SKM-1 treated with dmso at 0.1 percent for 144 hours (cell line): ENCODE measurements at regions not wholly inside any gene's neighbourhood (a gene's known extent, or its start where the extent isn't known, plus 50 kb on each side); places are given as distances from the start of the nearest gene placed in this dataset.
A peak's percentile ranks its signal among the peaks of the same experiment; 100 is the strongest.
"Not testable (repeated sequence)": the region's sequence is repeated elsewhere in the genome, so short reads cannot be mapped to it uniquely, and the experiment has no call there.

ENCODE experiments used
- DNase-seq: peaks from one replicate; lab custom pipeline; 2025; ENCODE audit not compliant: unreplicated experiment; lab: John Stamatoyannopoulos, UW

DNA sequence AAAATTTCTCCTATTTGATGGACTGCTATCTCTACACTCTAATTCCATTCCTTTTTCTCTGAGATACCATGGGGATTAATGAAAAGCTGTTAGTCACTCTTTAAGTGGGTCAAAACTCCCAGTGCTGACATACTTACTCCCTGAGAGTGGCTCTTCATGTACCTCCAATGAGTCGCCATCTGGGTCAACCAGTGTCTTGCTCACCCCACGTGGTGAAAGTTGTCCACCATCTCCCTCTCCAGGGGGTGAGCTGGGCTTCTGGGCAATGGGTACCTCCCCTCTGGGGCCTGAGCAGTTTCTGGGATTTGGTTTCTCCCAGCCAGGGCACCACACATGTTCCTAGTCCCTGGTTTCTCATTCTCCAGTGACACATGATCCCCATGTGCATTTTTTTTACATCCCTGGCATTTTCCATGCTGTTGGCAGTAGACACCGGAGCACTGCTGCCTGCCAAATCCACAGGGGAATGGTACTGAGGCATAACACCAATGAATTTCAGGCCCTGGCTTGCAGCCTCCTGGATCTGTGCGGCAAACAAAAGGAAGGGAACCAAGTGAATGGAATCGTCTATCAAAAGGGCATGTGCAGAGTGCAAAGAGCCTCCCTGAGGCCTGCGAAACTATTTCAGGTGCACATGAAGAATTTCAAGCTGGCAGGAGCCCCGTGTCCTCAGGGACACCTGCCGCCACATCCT, 817.9 kb upstream of the AMELY start:
- no peak for DNase-seq

DNA sequence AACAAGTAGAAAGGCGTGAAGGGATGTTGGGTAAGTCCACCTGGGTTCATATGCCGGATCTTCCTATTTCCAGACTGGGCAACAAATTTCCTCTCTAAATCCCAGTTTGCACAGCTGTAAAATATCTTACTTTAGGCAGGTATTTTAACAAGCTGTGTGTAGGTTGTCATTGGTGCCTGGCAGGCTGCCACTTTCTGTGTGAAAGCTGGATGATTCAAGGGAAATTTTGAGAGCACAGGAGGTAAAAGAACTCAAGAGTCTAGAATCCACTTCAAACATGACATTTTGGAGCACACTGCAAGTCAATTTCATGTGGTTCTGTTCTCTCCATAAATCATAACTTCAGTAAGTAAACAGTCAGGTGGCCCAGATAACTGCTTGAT, 817.4 kb upstream of the AMELY start:
- no peak for DNase-seq

DNA sequence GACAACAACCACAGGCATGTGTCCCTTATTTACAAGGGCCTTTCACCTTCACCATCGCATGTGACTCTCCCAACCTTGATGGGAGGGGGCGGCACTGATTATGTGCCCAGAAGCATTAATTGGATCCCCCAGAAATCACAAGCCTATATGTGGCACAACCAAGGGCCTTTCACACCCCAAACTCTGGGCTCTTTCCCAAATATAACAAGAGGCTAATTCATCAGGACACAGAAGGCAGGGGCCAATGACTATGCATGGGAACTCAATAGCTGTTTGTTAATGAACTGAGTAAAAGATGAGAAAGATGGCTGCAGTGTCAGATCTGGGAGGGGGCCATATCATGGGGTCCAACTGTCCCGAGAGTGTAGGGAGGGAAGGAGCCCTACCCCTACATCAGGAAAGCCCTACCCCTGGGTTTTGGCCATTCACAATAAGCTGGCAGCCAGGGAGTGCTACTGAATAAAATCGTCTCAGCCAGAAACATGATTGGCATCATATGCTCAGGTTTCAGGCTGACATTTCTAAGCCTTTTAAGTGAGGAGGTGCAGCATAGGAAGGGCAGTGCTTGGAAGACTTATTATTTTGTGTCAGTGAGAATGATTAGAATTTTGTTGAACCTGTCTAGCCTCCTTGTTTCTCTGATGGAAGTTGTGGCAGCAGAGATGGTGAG, 814.4 kb upstream of the AMELY start:
- no peak for DNase-seq

DNA sequence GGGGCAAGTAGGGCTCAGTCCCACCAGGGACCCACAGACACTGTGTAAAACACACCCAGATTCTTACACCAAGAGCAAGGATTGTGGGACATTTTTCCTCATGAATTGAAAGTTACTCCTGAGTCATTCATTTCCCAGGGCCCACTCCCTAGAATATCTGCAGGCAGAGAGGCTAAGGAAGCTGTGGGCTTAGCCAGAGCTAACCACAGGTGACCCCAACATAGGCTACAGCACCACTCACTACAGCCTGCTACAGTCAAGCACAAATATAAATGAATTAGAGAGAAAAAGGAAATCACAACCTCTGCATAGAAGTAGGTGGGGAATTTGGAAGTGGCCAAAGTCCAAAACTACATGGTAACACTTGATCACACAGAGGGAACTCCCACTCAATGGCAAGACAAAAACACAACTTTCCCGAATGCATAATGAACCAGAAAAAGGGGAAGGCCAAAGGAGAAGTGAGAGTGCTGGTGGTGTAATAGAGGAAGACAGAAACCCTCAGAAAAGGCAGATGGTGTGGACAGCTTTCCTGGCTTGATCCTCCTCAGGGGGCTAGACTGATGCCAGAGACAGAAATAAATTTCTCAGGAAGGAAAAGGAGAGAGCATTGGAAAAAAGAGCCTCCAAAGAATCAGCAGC, 812.6 kb upstream of the AMELY start:
- peak; percentile 71 for DNase-seq

DNA sequence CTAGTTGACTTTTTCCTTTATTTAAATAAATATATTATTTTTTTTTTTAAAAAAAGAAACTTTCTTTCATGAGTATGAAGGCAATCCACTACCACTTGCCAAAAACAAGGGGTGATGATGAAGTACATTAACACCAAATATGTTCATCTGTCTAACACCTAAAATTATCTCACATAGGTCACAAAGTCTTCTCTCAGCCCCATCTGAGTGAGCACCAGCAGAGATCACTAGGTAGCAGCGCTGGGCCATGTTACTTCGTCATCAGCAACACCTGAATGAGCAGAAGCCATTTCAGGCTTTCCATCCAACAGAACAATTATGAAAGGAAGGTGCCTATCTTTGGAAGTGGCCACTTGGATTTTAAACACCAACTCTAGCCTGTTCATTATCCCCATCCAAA, 811.6 kb upstream of the AMELY start:
- no peak for DNase-seq

DNA sequence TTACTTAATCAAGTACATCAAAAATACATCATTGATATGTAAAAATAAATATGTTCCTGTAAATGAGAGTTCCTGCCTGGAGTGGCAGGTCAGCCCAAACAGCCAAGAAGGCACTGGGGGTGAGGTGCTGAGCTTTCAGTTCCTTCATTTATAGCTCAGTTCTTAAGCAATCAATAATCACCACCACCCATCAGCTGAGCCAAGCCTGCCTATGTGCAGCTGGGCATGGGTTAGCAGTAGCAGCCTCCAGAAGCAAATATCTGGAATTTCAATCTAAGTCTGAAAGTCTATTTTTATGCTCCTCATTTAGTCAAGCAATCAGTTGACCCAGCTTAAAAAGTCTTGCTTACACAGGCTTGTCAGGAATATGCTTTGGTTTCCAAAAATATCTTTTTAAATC, 811.0 kb upstream of the AMELY start:
- peak; percentile 6 for DNase-seq

DNA sequence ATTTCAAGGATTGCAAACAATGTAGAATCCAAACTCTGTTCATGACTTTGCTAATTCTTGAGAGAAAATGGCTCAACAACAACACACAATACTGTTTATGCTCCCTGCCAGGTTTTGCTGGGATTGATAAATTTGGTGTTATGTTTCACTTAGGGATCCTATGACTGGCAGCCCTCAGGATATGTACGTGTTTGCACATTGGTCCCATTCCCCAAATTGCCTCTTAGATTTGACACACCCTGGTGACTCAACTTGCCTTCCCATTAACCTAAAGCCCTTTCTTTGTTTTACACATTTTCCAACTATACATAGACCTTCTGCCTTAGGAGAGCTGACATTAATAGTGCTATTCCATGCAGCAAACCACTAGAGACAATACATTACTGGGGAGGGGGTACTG, 809.4 kb upstream of the AMELY start:
- DNase-seq: no peak

DNA sequence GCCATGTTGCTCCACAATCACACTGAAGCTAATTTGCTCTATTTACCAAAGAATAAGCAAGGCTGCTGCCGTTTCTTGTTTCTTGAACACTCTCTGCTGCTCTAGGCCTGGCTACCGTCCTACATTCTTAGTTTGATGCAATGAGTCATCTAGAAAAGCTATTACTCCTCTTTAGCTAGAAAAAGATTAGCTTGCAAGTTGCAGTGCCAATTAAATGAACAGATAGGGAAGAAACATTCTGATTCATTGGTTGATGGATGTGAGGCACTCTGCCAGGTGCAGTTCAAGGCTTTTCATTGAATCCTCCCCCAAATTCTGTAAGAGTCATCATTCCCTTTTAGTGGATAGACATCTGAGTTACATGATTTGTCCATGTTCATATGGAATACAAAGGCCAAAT, 807.7 kb upstream of the AMELY start:
- no peak for DNase-seq

DNA sequence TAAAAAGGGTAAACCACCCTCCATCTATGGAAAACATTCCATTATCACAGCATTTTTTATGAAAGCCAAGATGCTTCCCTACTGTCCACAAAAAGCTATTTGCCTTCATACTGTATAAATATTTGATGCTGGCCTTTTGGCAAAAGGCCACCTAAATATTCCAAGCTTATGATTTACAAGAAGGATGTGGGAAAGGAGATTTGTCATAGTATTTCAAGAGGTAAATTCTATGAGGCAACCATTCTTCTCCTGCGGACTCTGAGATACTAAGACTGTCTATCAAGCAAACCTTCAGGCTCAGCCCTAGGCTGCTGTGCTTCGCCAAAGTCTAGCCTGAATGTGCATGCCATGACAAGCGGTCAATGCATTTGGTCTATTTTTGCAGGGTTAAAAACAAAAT, 807.1 kb upstream of the AMELY start:
- DNase-seq: no peak

DNA sequence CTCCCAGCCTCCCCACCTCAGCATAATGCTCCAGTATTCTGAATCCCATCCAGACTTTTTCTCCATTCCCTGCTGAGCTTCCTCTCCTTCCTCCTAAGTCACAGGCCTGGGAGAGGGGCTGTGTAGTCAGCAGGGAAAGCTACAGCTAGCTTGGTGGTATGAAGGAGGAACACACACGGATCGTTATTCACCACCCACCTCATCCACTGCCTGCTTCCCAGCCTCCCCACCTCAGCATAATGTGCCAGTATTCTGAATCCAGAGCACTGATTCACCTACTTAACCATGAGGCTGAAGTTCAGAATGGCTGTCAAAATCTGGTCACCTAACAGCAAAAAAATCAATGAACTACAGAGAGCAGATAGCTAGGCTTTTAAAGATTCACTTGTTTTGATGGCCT, 806.6 kb upstream of the AMELY start:
- DNase-seq: no peak

DNA sequence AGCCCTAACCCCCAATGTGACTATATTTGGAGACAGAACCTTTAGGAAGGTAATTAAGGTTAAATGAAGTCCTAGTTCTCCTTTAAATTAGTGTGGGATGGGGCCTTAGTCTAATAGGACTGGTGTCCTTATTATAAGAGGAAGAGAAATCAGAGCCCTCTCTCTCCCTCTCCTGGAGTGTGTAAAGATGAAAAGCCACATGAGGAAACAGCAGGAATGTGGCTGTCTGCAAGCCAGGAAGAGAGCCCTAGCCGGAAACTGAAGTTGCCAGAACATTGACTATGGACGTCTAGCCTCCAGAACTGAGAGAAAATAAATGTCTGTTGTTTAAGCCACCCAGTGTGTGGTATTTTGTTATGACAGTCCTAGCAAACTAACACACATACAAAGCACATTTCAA, 802.9 kb upstream of the AMELY start:
- DNase-seq: no peak

DNA sequence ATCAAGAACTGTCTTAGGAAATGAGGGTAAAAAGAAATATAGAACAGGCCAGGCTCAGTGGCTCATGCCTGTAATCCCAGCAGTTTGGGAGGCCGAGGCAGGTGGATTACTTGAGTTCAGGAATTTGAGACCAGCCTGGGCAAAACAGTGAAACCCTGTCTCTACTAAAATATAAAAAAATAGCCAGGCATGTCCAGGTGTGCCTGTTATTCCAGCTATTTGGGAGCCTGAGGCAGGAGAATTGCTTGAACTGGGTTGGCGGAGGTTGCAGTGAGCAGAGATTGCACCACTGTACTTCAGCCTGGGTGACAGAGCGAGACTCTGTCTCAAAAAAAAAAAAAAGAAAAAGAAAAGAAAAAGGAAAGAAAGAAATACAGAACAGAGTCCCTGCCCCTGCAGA, 802.2 kb upstream of the AMELY start:
- not testable (repeated sequence) for DNase-seq

DNA sequence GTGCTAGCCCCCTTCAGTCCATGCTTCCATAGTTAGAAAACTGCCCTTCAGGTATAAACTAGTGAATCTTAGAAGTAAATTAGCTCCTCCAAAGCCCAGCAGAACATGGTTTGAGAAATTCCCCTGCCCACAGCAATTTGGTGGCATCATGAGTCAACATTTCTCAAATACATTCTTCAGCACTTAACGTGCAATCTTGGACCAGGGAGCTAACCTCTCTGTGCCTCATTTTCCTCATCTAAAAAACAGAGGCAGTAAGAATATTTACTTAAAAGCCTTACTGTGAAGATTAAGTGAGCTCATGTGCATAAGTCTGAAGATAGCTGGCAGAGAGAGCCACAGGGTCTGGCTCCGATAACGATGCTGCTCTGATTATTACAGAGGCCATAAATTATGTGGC, 800.7 kb upstream of the AMELY start:
- no peak for DNase-seq

DNA sequence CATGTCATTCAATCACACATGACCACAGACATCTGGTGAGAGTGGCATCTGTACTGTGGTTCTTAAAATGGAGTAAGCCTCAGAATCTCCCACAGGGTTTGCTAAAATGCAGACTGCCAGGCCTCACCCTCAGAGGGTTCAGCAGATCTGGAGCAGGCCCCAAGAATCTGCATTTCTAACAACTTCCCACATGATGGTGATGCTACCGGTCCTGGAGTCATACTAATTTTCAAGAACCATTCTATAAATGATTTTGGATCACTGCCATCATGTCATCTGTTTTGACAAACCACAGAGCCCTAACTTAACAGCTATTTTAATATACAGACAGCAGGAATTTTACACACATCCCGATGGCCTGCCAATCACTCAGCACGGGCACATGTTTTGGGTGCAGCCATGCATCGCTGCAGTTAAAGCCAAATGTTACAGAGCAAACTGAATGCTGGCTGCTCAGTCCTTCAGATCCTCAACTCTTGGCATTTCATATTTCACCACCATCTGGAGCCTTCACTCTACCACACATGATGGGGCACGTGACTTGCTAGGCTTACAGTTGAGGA, 792.1 kb upstream of the AMELY start:
- DNase-seq: no peak

DNA sequence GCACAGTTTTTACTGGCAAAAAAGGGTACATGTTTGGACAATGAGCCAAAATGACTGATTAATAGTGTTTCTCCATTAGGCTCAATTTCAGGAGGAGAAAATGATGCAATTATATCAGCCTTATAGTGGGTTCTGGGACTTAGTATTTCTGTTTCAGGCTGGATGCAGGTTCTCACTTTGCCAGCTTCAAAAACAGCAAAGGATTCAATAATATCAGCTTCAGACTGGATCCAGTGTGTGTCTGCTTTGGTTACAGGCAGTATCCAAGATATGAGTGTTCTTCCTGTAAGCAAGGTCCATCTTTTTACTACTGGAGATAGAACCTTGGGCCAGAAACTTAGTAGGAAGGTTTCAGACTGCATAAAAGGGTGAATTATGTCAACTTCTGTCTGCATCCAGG, 790.9 kb upstream of the AMELY start:
- DNase-seq: no peak

DNA sequence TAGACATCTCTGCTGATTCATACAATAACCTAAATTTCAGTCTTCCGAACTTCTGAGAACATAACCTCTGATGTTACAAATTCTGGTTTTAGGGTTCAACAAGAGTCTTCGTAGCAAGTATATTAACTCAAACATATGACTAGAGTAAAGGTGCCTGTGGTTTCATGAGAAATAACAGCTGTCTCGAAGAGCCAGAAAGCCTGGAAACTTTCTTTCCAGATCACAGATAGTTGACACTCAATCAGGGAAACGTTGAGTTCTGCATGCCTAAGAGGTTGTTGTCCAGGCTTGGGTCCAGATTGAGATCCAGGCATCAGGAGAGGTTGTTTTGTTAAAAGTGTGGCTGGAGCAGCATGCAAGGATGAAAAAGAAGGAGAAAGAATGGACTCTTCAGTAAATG, 790.1 kb upstream of the AMELY start:
- no peak for DNase-seq

DNA sequence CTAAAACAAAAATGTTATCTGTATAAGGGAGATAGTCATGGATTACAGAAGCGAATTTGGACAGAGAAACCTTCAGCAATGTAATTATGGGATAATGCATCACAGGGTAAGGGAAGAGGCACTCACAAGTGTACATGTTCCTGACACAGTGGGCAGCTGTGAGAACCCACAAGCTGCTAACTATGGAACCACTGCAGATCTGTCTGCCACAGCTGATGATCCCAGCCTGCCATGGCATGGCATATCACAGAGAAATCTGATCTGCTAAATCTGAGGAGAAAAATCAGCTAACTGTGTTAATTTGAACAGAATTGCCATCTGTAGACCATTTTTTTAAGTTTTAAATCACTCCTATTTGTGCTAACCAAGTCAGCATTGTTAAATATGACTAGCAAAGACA, 786.0 kb upstream of the AMELY start:
- DNase-seq: no peak

DNA sequence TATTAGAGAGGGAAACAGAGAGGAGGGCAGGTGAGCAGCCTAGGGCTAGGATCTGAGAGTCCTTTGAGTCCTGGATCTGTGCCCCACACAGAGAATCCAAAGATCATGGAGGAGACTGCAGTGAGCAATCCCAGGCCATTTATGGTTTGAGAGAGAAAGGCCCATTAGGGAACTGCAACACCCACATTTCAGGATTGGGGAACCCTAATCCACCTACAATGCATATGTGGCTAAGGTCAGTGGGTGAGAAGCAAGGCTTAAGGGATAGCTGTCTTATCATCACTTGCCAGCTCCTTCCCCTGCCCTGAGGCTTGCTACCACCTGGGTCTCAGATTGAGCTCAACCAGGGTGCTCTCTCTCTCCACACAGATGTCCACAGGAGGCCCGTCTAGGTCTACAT, 781.1 kb upstream of the AMELY start:
- no peak for DNase-seq

DNA sequence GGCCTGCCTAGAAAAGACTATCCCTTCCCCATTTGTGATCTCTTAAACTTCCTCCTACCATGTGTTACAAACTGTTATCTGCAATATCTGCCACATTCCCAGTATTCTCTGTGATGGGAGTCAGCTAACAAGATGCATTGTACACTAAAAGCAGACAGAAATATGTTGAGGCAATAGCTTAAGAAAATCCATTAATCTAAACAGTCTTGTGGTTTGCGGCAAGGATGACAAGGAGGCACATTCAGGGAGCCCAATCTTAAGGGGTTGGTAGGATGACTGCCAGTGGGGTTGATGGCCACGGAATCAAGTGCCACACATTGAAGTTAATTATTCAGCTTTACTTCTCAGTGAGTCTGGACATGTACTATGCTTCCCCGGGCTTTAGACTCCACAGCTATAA, 775.5 kb upstream of the AMELY start:
- no peak for DNase-seq

DNA sequence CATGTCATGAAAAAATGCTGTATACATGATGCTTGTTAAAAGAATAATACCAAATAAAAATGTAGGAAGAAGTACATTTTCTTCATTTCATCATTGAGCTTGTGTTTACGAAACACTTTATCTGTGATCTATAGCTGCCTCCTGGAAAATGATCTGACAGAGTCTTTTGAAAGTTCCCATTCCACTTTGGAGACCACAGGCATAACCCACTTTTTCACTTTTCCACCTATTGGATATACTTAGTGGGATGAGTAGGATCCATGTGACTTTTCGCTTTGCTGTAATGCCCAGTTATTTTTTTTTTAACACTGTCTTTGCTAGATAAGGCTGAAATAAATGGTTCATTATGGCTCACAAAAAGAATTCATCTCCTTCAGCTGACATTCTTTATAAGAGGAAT, 773.0 kb upstream of the AMELY start:
- no peak for DNase-seq

DNA sequence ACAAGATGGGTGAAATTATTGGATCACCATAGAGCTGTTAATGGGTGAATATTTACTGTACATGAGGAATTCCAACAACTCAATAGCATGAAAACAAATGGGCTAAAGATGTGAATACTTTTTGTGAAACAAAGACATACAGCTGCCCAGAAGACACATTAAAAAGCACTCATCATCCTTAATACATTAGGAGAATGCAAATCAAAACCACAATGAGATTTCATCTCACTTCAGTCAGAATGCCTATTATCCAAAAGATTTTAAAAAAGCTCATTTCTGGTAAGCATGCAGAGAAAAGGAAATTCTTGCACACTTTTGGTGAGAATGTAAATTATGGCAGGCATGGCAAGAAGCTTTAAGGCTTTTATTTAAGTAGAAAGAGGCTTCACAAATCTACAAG, 770.8 kb upstream of the AMELY start:
- DNase-seq: no peak

DNA sequence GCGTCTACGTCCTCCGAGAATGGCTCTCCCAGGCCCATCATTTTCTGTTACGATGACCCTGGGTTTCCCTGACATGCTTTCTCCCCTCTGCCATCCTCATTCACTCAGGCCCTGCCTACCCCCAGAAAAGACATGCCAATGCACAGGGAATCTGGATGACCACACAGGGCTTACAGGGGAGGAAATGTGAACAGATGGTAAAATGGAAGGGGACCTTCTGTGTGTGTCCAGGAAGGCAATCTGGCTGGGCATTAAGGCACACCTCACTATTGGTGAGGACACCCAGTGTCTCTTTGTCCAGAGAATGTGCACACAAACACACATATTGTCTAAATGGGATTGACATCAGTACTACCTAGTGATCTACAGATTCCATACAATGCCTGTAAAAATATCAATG, 769.9 kb upstream of the AMELY start:
- no peak for DNase-seq
